K562 (cell line): ENCODE measurements at regions not wholly inside any gene's neighbourhood (a gene's known extent, or its start where the extent isn't known, plus 50 kb on each side); places are given as distances from the start of the nearest gene placed in this dataset.

Source experiments
- ATAC-seq: fragments of 200-7000 bp; cut with Tn5 transposase; 3 replicates; pipeline ENCODE4 v1.9.1; 2020; ENCODE audit warnings: moderate library complexity
- BruUV-seq: library from RNA; stranded (reverse); fragments of 400-500 nt; replicated peaks from 2 replicates; lab custom pipeline; 2021; lab: Mats Ljungman, UMichigan
- CTCF ChIA-PET: fragments of 300-600 bp; formaldehyde crosslinking; extraction: SDS; loops from one replicate; lab custom pipeline; 2021; ENCODE audit warnings: low intra/inter-chr PET ratio; lab: Yijun Ruan, JAX
- POLR2A ChIA-PET: fragments of 300-600, 350-650 bp; sonication (Branson Sonifier 250); formaldehyde crosslinking; extraction: SDS; loops from one replicate; lab custom pipeline; 2021; ENCODE audit warnings: antibody characterized with exemption, inconsistent platforms; lab: Yijun Ruan, JAX
- DNase-seq, 4 experiments: peaks; one replicate each; pipeline versions ENCODE4 v3.0.0 to v3.0.0-alpha.2; 2011 to 2018; ENCODE audit warnings: low spot score in 3 of 4, mixed read lengths in 3 of 4; ENCODE audit errors: extremely low read depth in 1 of 4
- FAIRE-seq: peaks from 2 replicates; lab custom pipeline; 2011; peaks lifted over from hg19 to GRCh38; lab: Jason Lieb, UNC
- H2AFZ ChIP-seq: 2 replicates; pipeline ENCODE4 v1.6.0; 2011; ENCODE audit warnings: low read depth, low read length, control low read depth, inconsistent platforms
- H3K27ac ChIP-seq: fragments of 200-600 bp; 3 replicates; pipeline ENCODE4 v1.8.0; 2011; ENCODE audit warnings: low read depth, mild to moderate bottlenecking, control low read depth, inconsistent platforms, low read length, moderate library complexity, mixed read lengths; ENCODE audit errors: extremely low read depth
- H3K27me3 ChIP-seq, 2 experiments: fragments of 300-600 bp in 1 of 2; 2 replicates in 1 of 2; 3 replicates in 1 of 2; pipeline versions ENCODE4 v1.6.0 to v1.8.0; 2011; ENCODE audit warnings: inconsistent platforms in 2 of 2, low read length in 2 of 2, mild to moderate bottlenecking in 1 of 2, mixed read lengths in 1 of 2, moderate library complexity in 1 of 2; ENCODE audit not compliant: control insufficient read depth in 2 of 2, insufficient read depth in 2 of 2
- H3K36me3 ChIP-seq: fragments of 300-600 bp; 3 replicates; pipeline ENCODE4 v1.8.0; 2011; ENCODE audit warnings: mild to moderate bottlenecking, low read length, inconsistent platforms; ENCODE audit not compliant: control insufficient read depth, insufficient read depth
- H3K4me1 ChIP-seq, 2 experiments: fragments of 200-600 bp in 1 of 2; replicated peaks in 1 of 2; 2 replicates in 1 of 2; 3 replicates in 1 of 2; pipeline versions ENCODE4 v1.5.1 to v1.8.0; 2011; ENCODE audit warnings: inconsistent platforms in 2 of 2, low read length in 2 of 2, mild to moderate bottlenecking in 1 of 2, mixed read lengths in 1 of 2, moderate library complexity in 1 of 2; ENCODE audit not compliant: control insufficient read depth in 2 of 2, insufficient read depth in 2 of 2
- H3K4me2 ChIP-seq: 2 replicates; pipeline ENCODE4 v1.6.1; 2011; ENCODE audit warnings: low read length, control low read depth, inconsistent platforms, mixed read lengths; ENCODE audit not compliant: insufficient read depth
- H3K4me3 ChIP-seq: fragments of 200-600 bp; sonication (generic), shearing (Covaris generic); 2 replicates; pipeline ENCODE4 v1.5.1; 2016; ENCODE audit warnings: control low read depth, inconsistent platforms
- H3K79me2 ChIP-seq: fragments of 200-600 bp; 3 replicates; pipeline ENCODE4 v1.8.0; 2011; ENCODE audit warnings: low read length, inconsistent platforms; ENCODE audit not compliant: control insufficient read depth, insufficient read depth
- H3K9ac ChIP-seq, 2 experiments: 2 replicates each; pipeline versions ENCODE4 v1.6.0 to v1.6.1; 2011; ENCODE audit warnings: low read depth in 2 of 2, low read length in 2 of 2, control low read depth in 1 of 2, inconsistent platforms in 1 of 2, mild to moderate bottlenecking in 1 of 2, mixed read lengths in 1 of 2; ENCODE audit not compliant: insufficient read depth in 1 of 2
- H3K9me1 ChIP-seq: one replicate; pipeline ENCODE4 v1.6.0; 2011; ENCODE audit warnings: inconsistent platforms, mild to moderate bottlenecking, low read length, moderate library complexity; ENCODE audit not compliant: control insufficient read depth, insufficient read depth
- H3K9me3 ChIP-seq: replicated peaks from 2 replicates; pipeline ENCODE4 v1.5.1; 2011; ENCODE audit warnings: low read depth, low read length, inconsistent platforms; ENCODE audit not compliant: control insufficient read depth, insufficient read depth
- H4K20me1 ChIP-seq: replicated peaks from 2 replicates; pipeline ENCODE4 v1.6.1; 2011; ENCODE audit warnings: low read length, inconsistent platforms, mixed read lengths; ENCODE audit not compliant: control insufficient read depth, insufficient read depth
- HES1 ChIP-seq: fragments of 450-650 bp; IDR thresholded peaks from 2 replicates; pipeline ENCODE4 v1.6.1; 2016; ENCODE audit warnings: low read depth, mild to moderate bottlenecking, moderate library complexity
- ID3 ChIP-seq, 2 experiments: fragments of 250-450 bp in 1 of 2; fragments of 450-650 bp in 1 of 2; sonication (Bioruptor Pico) in 1 of 2; IDR thresholded peaks; 2 replicates each; pipeline versions ENCODE4 v1.6.1 to v1.8.0; 2016 to 2021; ENCODE audit warnings: mild to moderate bottlenecking in 2 of 2, moderate library complexity in 2 of 2, missing compliant biosample characterization in 1 of 2, missing genetic modification characterization in 1 of 2
- MTA2 ChIP-seq: fragments of 450-650 bp; IDR thresholded peaks from 2 replicates; pipeline ENCODE4 v1.6.1; 2016; ENCODE audit warnings: low read depth
- MXI1 ChIP-seq: IDR thresholded peaks from 2 replicates; pipeline ENCODE4 v1.6.1; 2011; ENCODE audit warnings: low read depth, mild to moderate bottlenecking, improper control_type of control experiment, low read length
- MYC ChIP-seq, 2 experiments: fragments of 250-450 bp in 1 of 2; sonication (Bioruptor Pico) in 1 of 2; IDR thresholded peaks; 2 replicates each; pipeline versions ENCODE4 v1.5.1 to v1.6.1; 2012 to 2021; ENCODE audit warnings: low read depth in 2 of 2, borderline replicate concordance in 1 of 2, improper control_type of control experiment in 1 of 2, low read length in 1 of 2, mild to moderate bottlenecking in 1 of 2, moderate library complexity in 1 of 2
- PHTF2 ChIP-seq: fragments of 250-450 bp; sonication (Bioruptor Pico); IDR thresholded peaks from 2 replicates; pipeline ENCODE4 v1.5.0; 2021; ENCODE audit warnings: mild to moderate bottlenecking
- POU5F1 ChIP-seq: fragments of 150-350 bp; IDR thresholded peaks from 2 replicates; pipeline ENCODE4 v1.6.1; 2014; ENCODE audit warnings: borderline replicate concordance, low read length, low read depth, mild to moderate bottlenecking; ENCODE audit not compliant: partially characterized antibody
- PRDM10 ChIP-seq: fragments of 450-650 bp; IDR thresholded peaks from 2 replicates; pipeline ENCODE4 v1.6.1; 2018; ENCODE audit not compliant: partially characterized antibody
- RBM17 ChIP-seq: fragments of 200-400 bp; formaldehyde crosslinking; IDR thresholded peaks from 2 replicates; pipeline ENCODE4 v1.6.1; 2017; ENCODE audit warnings: low read depth, mild to moderate bottlenecking, low read length, borderline replicate concordance
- SMAD3 ChIP-seq: fragments of 450-650 bp; formaldehyde crosslinking; conservative IDR thresholded peaks from 2 replicates; pipeline ENCODE4 v1.4.0; 2020; ENCODE audit warnings: mild to moderate bottlenecking
- TAL1 ChIP-seq: fragments of 450-650 bp; IDR thresholded peaks from 2 replicates; pipeline ENCODE4 v1.6.1; 2016; ENCODE audit warnings: mild to moderate bottlenecking
- TBL1XR1 ChIP-seq, 2 experiments: IDR thresholded peaks; 2 replicates each; pipeline ENCODE4 v1.6.1; 2012; ENCODE audit warnings: improper control_type of control experiment in 2 of 2, low read length in 2 of 2, mild to moderate bottlenecking in 1 of 2
- ZFP91 ChIP-seq: sonication (generic); formaldehyde crosslinking; IDR thresholded peaks from 2 replicates; pipeline ENCODE4 v1.8.0; 2022; ENCODE audit warnings: mild to moderate bottlenecking, missing genetic modification reagents
- ZNF134 ChIP-seq: fragments of 250-450 bp; sonication (Bioruptor Pico); conservative IDR thresholded peaks from 2 replicates; pipeline ENCODE4 v1.4.0; 2020
- ZNF668 ChIP-seq: fragments of 250-450 bp; sonication (Bioruptor Pico); IDR thresholded peaks from 2 replicates; pipeline ENCODE4 v1.8.0; 2022; ENCODE audit warnings: mild to moderate bottlenecking, inconsistent platforms
- WGBS: fragments of 100-300 bp; shearing (Covaris generic); methylation state at CpG from one replicate; pipeline ENCODE4 v1.1.6; 2016; ENCODE audit warnings: low coverage, mixed read lengths; ENCODE audit not compliant: insufficient coverage; ENCODE audit errors: missing lambda C conversion rate; 5-methylcytosine and 5-hydroxymethylcytosine counted together
- in situ Hi-C: fragments of 300-500 bp; cut with MboI; formaldehyde crosslinking; loops from 4 replicates; pipeline ENCODE4 v1.15.0; 2018; ENCODE audit warnings: inconsistent platforms, mixed read lengths
- intact Hi-C: fragments of 100-400 bp; cut with micrococcal nuclease; formaldehyde crosslinking; loops from 2 replicates; pipeline ENCODE4 v1.14.2; 2022

- Histone ChIP-seq H3K27ac (no peak overlapping the region), H3K4me1 (no peaks in the 10 kb centered on the region), H3K4me2 (no peak overlapping the region), H3K9me1 (no peaks in the 10 kb centered on the region), H3K27me3 (no peaks in the 10 kb centered on the region), H3K79me2 (no peaks in the 10 kb centered on the region), H3K36me3 (no peaks in the 10 kb centered on the region), H2AFZ (no peak overlapping the region), H3K9me3 (no peaks in the 10 kb centered on the region), H3K9ac (no peak overlapping the region), H4K20me1 (no peaks in the 10 kb centered on the region), H3K4me3 (no peak overlapping the region)
- FAIRE-seq, result no peak
- DNase-seq, result no peak
- WGBS, result 0% methylated on average over 1 of the region's 1 CpG
- TF ChIP-seq MYC (IDR thresholded peaks at IDR 0.05; ENCODE audit: low read depth, low read length) (no peak), MYC (CRISPR knock-in tag; IDR thresholded peaks at IDR 0.05; ENCODE audit: borderline replicate concordance, low read depth) (no peak), ZNF668 (CRISPR knock-in tag) (no peak), PRDM10 (no peak), HES1 (no peak), TBL1XR1 (IDR thresholded peaks at IDR 0.05; ENCODE audit: low read length in 2 of 2) (no peak), PHTF2 (CRISPR knock-in tag) (no peak), MXI1 (no peak), RBM17 (no peak), TAL1 (no peak), MTA2 (no peak), ID3 (CRISPR knock-in tag; IDR thresholded peaks at IDR 0.05) (no peak), ID3 (tag; IDR thresholded peaks at IDR 0.05) (no peak), POU5F1 (no peak), SMAD3 (CRISPR knock-in tag) (no peak), ZNF134 (no peak), ZFP91 (no peak)
- no TSS peak for BruUV-seq
- ChIA-PET POLR2A (no interaction called here), CTCF (no interaction called here)
- in situ Hi-C loops (no loop called here), intact Hi-C loops (no loop called here)
- ATAC-seq, result no peak
Observed at GRCh38 chr7:8939446-8939845, 506.0 kb downstream of the NXPH1 start.
